ENCODE measurements at regions not wholly inside any gene's neighbourhood (a gene's known extent, or its start where the extent isn't known, plus 50 kb on each side); places are given as distances from the start of the nearest gene placed in this dataset.

- TF ChIP-seq ZBTB40 (IDR thresholded peaks at IDR 0.05) (no peak), ZBTB40 (CRISPR knock-in tag; IDR thresholded peaks at IDR 0.05) (no peak), RFX5 (IDR thresholded peaks at IDR 0.05; ENCODE audit: low read depth, low read length) (no peak), REST (IDR thresholded peaks at IDR 0.05; ENCODE audit: borderline replicate concordance in 1 of 2, low read depth in 1 of 2, low read length in 2 of 2) (no peak), ZNF329 (CRISPR knock-in tag; IDR thresholded peaks at IDR 0.05; ENCODE audit: low read depth) (no peak), KDM5B (CRISPR knock-in tag; IDR thresholded peaks at IDR 0.05; ENCODE audit: borderline replicate concordance) (no peak), SRF (IDR thresholded peaks at IDR 0.05; ENCODE audit: low read depth, low read length) (no peak), CTCF (CRISPR knock-in tag; IDR thresholded peaks at IDR 0.05) (no peak), ARID4A (CRISPR knock-in tag; IDR thresholded peaks at IDR 0.05; ENCODE audit: borderline replicate concordance) (no peak)
Measured at GRCh38 chr16:85399583-85400284, 213.4 kb upstream of the GSE1 start.
